Ishikawa (cell line): ENCODE measurements at regions not wholly inside any gene's neighbourhood (a gene's known extent, or its start where the extent isn't known, plus 50 kb on each side); places are given as distances from the start of the nearest gene placed in this dataset.

Source experiments
- CEBPB ChIP-seq: IDR thresholded peaks from 2 replicates; pipeline ENCODE4 v1.6.1; 2012
- CREB1 ChIP-seq: IDR thresholded peaks from 2 replicates; pipeline ENCODE4 v1.6.1; 2012; ENCODE audit warnings: low read depth
- EGR1 ChIP-seq: IDR thresholded peaks from 2 replicates; pipeline ENCODE4 v1.6.1; 2012
- EP300 ChIP-seq: IDR thresholded peaks from 2 replicates; pipeline ENCODE4 v1.6.1; 2012; ENCODE audit warnings: borderline replicate concordance
- FOXM1 ChIP-seq: IDR thresholded peaks from 2 replicates; pipeline ENCODE4 v1.6.1; 2012; ENCODE audit warnings: low read depth, borderline replicate concordance
- MAX ChIP-seq: IDR thresholded peaks from 2 replicates; pipeline ENCODE4 v1.6.1; 2012
- NFIC ChIP-seq: IDR thresholded peaks from 2 replicates; pipeline ENCODE4 v1.6.1; 2012
- RAD21 ChIP-seq: IDR thresholded peaks from 2 replicates; pipeline ENCODE4 v1.6.1; 2012; ENCODE audit warnings: low read depth
- REST ChIP-seq: IDR thresholded peaks from 2 replicates; pipeline ENCODE4 v1.6.1; 2012; ENCODE audit warnings: low read depth, mild to moderate bottlenecking
- TAF1 ChIP-seq: IDR thresholded peaks from 2 replicates; pipeline ENCODE4 v1.6.1; 2012; ENCODE audit warnings: low read depth, mild to moderate bottlenecking
- TCF12 ChIP-seq: IDR thresholded peaks from 2 replicates; pipeline ENCODE4 v1.6.1; 2012; ENCODE audit warnings: low read depth
- TEAD4 ChIP-seq: IDR thresholded peaks from 2 replicates; pipeline ENCODE4 v1.6.1; 2012
- YY1 ChIP-seq: IDR thresholded peaks from 2 replicates; pipeline ENCODE4 v1.6.1; 2012; ENCODE audit warnings: low read depth
- ZBTB7A ChIP-seq: IDR thresholded peaks from 2 replicates; pipeline ENCODE4 v1.6.1; 2012; ENCODE audit warnings: low read depth
- TF ChIP-seq, protein P1 (sequence below): IDR thresholded peaks from 2 replicates; pipeline ENCODE4 v1.6.1; 2012

- TF ChIP-seq EGR1 (no peak), EP300 (no peak), YY1 (no peak), RAD21 (no peak), TAF1 (no peak), MAX (no peak), TEAD4 (no peak), REST (no peak), FOXM1 (no peak), NFIC (no peak), CEBPB (no peak), CREB1 (no peak), ZBTB7A (no peak)
- TF ChIP-seq, protein P1, sequence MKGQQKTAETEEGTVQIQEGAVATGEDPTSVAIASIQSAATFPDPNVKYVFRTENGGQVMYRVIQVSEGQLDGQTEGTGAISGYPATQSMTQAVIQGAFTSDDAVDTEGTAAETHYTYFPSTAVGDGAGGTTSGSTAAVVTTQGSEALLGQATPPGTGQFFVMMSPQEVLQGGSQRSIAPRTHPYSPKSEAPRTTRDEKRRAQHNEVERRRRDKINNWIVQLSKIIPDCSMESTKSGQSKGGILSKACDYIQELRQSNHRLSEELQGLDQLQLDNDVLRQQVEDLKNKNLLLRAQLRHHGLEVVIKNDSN: no peak
Observed at GRCh38 chr3:191131305-191131704, 67.7 kb upstream of the OSTN start.

GRCh38 chr3:191123946-191124345 is 75.1 kb upstream of the OSTN start:
- TF ChIP-seq YY1 (no peak), MAX (no peak), NFIC (peak; percentile 29; the same call in 1 of the 2 replicates), TEAD4 (no peak), FOXM1 (no peak), RAD21 (no peak), EP300 (no peak)
- TF ChIP-seq, protein P1: no peak

DNA sequence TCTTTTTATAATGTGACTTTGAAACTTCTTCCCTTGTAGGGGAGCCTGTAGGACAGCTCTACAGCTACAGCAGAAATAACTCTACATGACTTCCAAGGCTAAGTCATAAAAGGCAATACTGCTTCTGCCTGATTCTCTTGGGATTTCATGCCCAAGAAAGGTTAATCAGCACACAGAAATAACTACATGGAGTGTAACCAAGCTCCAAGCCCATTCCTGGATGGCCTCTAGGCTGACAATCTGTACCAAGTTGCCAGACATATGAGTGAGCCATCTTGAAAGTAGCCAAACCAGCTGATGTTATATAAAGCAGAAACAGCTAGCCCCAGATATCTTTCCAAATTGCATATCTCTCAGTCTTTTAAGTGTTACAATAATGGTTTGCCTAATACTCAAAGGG is 75.8 kb upstream of the OSTN start:
- TF ChIP-seq ZBTB7A: no peak

- TF ChIP-seq CEBPB (no peak), TCF12 (no peak), CREB1 (no peak), EP300 (no peak), TAF1 (no peak), EGR1 (no peak), REST (no peak), TEAD4 (no peak), NFIC (no peak), YY1 (no peak)
- TF ChIP-seq, protein P1: no peak
Observed at GRCh38 chr3:191120447-191121298, 78.4 kb upstream of the OSTN start.

DNA sequence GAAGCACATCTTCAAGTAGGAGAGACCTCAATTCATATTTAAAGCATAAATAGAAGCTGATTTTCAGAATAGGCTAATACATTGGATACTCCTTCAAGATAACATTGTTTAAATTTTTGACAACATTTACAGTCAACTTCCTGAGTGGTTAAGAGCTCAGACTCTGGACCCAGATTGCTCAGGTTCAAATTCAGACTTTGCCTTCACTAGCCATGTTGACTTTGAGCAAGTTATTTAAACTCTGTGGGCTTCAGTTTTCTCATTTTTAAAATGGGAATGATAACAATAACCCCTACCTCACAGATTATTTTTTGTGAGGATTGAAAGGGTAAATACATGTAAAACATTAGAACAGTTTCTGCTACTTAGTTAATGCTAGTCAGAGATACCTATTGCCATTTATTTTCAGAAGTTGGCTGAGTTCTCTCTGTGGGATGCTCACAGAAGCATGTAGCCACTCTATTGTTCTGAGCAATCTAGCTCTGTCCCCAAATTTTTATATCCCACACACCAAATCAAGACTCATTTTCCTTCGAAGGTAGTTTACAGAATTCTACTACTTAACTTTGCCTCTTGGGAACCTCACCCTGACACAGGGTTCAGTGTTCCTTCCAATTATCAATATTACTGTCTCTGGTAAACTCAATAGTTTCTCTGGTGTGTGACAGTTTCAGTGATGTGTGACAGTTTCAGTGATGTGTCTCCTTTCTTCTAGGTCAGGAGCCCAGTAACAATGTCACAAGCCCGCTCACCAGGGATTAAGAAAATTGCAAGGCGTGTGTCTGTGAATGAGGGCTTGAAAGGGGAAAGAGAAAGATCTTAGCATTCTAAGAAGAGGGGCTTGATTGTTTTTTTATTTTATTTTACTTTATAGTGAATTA is 79.4 kb upstream of the OSTN start:
- TF ChIP-seq TEAD4 (no peak), NFIC (no peak), ZBTB7A (no peak), EP300 (no peak), FOXM1 (no peak), RAD21 (no peak), REST (no peak), MAX (no peak), EGR1 (no peak), CEBPB (no peak), CREB1 (no peak), TCF12 (no peak), TAF1 (no peak), YY1 (no peak)
- TF ChIP-seq, protein P1: no peak
